Amniotic epithelial cell (primary cell): ENCODE measurements at regions not wholly inside any gene's neighbourhood (a gene's known extent, or its start where the extent isn't known, plus 50 kb on each side); places are given as distances from the start of the nearest gene placed in this dataset.
A peak's percentile ranks its signal among the peaks of the same experiment; 100 is the strongest.

Experiments used
- DNase-seq: peaks from one replicate; pipeline ENCODE4 v3.0.0-alpha.2; 2010; ENCODE audit warnings: low read depth

DNA sequence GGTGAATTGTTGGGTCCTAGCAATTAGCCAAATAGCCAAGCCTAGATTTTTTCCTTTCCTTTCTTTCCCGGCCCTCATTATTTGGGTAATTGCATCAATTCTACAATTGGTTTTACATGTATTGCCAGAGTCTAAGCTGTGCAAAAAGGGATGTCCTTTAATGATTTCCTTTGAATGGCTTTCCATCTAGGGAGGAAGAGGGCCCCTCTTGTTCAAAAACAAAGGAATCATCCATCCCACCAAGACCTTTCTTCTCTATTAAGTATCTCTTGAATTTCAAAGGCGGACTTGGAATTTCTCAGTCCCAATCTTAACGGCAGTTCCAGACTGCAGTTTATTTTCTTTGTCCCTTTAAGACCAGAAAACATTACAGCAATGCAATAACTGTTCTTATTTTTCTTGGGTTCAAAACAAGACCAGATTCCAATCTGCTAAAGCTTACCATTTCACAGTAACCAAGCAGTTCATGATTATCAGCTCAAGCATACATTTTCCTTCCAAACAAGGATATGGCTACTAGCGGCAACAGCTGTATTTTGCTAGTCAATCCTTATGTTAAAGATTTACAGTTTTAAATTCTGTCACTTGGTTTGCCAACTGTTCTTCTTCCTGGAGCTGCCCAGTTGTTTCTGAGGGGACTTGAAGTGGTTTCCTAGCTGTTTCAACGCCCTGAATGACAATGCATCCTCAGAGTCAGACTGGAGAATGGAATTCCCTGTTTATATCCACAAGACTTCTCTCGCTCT lies 91.4 kb upstream of the LRIG1 start:
- DNase-seq, result no peak

DNA sequence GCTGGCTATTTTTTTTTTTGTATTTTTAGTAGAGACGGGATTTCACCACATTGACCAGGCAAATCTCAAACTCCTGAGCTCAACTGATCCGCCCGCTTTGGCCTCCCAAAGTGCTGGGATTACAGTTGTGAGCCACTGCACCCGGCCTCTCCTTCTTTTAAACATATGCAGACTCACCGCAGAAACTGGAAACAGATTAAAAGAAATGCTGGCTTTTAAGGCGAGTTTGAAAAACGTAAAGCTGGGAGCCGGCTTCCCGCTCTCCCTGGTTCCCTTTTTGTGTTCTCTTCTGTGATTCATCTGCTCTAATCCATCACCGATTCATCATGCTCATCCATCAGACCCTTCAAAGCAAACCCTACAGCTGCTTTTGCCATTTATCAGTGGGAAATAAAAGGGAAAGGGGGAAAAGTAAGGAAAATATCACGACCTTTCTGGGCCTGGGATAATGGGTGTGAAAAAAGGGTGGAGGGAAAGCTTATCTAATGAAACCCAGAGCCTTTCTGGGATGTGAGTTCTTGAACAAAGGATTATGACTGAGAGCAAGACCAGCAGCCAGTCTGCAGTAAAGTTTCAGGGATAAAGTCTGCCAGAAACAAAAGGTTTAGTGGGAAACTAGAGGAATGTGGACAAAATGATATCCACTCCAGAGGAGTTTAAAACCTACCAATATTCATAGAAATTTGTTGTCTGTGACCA lies 92.3 kb upstream of the LRIG1 start:
- DNase-seq, result peak; percentile 49

DNA sequence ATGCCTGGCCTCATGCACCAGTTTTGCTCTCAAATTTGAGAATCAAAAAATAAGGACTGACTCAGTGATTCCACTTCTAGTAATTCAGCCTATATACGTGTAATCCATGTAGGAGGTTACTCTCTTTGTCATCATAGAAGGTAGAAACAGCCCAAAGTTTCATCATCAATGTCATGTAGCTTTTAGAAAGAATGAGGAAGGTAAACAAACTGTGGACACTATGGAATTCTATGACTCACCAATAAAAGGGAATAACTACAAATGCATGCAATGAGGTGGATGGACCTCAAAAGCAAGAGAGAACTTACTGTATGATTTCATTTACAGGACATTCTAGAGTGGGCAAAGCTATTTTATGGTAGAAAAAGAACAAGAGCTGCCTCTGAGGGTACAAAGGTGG lies 93.2 kb upstream of the LRIG1 start:
- DNase-seq, result peak; percentile 61

DNA sequence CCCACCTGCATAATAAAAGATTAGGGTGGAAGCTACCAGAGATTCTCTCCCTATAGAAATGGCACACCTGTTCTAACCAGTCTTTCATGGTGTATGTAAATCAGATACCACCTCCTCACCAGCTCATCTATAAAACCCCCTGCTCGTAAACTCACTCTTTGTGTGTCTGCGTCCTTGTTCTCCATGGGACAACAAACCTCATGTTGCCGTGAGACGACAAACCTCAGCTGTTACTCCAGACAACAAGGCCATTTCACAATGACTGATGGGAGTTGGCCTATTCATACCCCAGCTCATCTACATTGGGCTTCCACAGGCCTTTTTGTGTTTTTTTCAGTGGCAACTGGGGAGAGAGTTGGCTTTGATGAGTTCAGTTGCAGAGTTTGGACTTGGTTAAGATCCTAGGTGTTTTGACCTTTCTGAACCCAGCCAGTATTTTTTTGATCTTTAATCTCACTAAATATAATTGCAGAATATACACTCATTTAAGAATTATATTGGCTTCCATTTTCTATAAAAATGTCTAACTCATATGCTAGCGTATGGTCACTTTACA lies 96.6 kb upstream of the LRIG1 start:
- no peak for DNase-seq

DNA sequence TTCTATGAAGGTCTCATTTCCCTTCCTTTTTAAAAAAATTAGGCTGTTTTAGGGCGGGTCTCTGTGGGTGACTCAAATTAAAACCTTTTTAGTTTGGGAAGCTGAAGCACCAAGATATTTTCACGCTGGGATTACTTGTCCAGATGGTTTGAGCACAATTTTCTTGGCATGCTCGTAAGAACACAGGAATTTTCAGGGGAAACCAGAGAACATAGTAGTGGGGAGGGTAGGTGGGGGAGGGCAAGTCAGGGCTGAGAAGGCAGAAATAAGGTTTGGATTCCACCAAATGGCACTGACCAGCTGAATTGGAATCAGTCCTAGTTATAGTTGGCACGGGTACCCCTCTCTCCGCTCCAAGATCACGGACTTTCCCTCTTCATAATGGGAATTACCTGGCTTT lies 97.3 kb upstream of the LRIG1 start:
- DNase-seq, result peak; percentile 13

DNA sequence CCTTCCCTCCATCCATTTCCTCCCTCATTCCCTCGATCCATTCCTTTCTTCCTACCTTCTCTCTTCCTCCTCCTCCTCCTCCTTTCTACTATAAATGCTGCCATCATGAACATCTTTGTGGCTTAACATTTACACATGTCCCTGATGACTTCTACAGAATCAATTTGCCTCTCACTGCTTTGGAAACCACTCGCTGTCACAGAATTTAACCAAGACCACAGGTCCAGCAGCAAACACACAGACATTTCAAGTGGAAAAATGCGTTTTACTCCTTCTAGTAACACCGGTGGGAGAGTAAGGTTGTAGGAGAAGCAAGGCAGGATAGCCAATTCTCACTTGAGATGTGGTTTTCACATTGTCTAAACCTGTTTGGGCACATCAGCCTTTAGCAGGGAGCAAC lies 101.4 kb upstream of the LRIG1 start:
- DNase-seq, result no peak

DNA sequence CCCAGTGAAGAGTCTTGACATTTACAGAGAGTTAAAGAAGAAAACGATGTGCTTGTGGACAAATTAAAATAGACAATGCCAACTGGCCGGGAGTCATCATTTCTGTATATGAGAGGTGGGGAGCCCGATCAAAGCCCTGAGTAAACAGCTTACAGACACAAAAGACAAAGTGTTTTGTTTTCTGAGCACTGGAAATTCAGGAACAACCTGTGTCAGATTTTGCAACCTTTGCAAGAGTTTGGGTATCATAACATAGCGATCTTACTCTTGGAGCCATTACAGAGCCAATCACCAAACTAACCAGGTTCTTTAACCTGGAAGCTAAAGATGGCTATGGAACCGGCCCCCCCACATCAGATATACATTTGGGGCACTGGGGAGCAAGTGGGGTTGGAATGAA lies 101.9 kb upstream of the LRIG1 start:
- no peak for DNase-seq

DNA sequence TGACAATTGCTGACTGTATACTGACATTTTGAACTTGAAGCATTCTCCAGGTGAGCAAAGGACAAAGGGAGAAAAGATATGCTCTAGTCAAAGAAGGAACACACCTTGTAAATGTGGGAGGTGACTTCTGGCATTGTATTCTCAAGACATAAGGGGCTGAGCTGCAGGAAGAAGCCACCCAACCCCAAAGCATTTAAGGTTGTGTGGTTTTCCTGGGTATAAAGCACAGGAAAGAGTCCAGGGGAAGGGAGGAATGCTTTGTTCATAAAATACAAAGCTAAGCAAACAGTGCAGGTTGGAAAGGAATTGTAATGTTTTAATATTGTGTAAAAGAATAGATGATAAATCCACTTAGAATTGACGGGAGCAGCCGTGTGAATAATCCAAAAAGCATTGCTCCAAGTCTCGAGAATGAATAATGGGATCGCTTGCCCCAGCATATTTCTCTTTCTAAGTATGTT lies 102.4 kb upstream of the LRIG1 start:
- no peak for DNase-seq

DNA sequence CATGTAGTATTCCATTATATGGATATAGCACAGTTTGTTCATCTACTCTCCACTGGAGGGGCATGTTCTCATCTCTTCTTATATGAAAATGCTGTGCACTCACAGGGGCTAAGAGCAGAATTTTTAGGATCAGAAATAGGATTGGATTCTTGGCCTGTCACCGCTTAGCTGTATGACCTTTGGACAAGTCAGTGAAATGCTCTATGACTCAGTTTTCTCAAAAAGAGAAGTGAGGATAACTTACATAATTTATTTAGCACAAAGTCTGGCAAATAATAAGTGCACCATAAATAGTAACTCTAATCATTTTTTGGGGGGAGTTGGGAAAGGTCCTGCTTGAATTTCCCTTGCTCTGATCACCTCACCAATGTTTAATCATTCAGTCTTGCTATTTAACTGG lies 103.7 kb upstream of the LRIG1 start:
- DNase-seq, result no peak

DNA sequence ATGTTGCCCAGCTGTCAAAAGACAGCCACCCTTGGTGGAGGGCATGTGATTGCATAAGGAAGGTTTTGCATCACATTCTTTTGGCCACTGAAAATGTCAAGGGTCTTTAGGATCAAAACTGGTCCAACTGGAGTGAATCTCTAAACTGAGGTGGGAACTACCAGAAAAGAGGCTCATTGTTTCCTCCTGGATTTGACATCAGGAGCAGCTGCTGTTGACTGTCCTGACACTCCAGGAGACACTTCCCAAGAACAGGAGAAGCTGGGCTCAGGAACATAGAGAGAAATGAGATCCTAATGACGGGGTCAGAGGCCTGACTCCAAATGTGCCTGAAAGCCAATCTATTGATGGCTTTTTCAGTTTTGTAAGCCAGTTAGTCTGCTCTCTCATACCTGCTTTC lies 105.3 kb upstream of the LRIG1 start:
- DNase-seq, result no peak

DNA sequence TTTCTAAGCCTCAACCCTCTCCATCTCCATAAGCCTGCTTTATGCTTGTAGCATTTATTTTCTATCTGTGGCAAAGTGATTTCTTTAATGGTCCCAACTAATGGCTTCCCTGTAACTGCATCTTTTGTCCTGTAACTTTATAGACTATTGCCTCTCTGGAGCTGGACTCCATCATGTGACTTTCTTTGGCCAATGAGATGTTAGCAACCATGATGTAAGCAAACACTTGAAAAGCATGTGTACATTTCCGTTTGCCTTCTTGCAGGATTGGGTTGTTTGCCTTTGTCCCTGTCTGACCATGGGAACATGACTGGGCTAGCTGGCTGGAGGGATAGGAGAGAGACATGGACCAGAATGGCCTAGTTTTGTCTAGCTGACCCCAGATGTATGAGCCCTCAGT lies 106.0 kb upstream of the LRIG1 start:
- no peak for DNase-seq

DNA sequence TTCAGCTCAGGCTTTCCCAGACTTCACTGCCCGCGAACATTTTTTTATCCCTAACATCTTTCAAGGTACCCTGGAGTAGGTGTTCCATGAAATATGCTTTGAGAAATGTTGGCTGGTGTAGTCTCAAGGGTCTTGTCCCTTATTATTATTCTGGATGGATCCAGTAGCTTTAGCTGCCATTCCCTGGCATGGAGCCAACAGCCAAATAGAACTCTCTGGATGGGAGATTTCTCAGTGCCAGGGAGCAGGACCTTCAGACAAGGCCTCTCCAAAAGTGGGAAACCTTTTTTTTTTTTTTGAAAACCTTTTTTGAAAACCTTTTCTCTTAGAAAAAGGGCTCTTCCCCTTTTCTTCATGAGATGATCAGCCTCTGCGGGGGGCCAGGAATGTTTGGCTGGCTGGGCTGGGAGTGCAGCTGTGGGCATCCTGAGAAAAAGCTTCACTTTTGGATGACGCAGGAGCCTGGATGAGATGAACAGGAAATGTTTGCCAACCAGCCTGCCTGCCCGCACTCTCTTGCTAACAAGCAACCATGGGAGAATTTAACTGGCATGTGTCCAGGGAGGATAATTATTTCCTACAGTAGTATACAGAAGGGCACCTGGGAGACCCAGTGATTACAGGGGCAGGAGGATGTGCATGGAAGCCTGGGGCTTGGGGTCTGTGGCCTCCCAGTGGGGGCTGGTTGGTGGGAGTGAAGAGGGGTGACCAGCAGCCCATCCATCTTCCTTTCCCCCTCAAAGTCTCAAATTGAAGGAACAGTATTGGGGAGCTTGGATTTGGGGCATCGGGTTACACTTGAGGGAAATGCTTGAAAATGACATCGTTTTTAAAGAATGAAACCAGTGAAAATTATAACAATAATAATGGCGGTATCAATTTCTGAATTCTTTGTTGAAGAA lies 109.1 kb upstream of the LRIG1 start:
- DNase-seq, result peak; percentile 33

DNA sequence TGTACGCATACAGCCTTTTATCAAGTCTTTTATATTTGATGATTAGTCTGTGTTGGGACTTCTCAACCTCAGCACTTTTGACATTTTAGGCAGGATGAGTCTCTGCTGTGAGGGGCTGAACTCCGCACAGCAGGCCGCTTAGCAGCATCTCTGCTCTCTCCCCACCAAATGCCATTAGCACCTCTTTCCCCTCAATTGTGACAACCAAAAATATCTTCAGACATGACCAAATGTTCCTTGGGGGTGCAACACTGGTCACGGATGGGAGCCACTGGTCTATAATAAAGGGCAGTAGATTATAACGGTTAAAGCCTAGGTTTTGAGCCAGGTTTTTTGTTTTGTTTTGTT lies 109.7 kb upstream of the LRIG1 start:
- DNase-seq, result no peak

DNA sequence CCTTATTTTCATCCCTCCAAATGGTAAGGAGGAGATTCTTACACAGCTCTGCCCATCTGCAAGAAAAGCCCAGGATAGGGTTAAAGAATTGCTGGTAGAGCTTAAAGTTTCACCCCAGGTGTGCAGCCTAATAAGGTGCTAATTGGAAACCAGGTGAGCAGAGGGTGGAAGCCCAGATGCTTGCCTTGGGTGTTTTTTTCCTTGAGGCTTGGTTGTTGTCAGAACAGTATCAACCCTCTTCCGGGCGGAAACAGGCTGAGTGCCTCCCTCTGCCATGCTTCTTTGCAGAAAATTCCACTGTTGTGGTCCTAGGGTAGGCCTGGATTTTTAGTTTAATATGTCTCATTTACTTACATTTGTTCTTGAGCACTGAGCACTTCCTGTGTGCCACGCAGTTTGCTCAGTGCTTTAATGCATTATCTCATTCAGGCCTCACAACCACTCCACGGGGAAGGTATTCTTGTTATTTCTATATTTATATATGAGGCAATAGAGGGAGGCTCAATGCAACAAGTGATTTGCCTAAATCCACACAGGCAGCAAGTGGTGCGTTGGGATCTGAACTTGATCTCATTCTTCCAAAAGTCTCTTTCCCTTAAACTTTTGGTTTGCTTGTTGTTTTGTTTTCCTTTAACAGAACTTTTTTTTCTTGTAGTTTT lies 115.0 kb upstream of the LRIG1 start:
- peak; percentile 6 for DNase-seq

DNA sequence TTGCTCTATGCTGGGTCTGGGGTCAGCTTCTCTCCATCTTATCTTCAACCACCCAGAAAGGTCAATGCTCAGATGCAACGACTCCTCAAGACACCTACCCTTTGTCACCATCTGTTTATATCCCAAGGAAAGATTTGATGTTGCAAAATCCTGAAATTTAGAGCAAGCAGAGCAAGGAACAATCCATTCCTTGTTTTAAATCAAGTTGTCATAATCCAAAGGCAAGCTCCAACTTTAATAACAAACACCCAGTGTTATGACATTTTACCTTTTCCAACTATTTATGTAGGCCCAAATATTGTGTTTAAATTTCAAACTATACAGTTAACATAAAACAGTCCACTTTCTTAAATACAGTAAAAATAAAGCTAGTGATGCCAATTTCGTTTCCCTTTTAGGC lies 116.5 kb upstream of the LRIG1 start:
- DNase-seq, result no peak

DNA sequence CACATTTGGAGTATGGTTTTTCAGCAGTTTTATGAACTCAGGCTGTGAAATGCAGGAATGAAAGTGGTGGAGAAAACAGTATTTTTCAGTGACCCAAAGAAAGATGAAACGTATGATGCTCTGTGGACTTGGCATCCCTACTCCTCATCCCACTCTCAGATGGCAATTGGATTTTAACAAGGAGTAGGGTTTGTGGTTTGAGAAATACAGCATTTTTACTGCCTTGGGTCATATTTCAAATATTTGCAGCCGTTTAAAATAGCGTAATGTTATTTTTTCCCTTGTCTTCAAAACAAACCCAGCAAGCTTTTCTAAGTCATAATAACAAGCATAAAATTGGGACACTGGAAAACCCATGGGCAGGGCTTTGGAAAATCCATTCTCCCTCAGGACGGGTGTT lies 117.2 kb upstream of the LRIG1 start:
- DNase-seq, result no peak

DNA sequence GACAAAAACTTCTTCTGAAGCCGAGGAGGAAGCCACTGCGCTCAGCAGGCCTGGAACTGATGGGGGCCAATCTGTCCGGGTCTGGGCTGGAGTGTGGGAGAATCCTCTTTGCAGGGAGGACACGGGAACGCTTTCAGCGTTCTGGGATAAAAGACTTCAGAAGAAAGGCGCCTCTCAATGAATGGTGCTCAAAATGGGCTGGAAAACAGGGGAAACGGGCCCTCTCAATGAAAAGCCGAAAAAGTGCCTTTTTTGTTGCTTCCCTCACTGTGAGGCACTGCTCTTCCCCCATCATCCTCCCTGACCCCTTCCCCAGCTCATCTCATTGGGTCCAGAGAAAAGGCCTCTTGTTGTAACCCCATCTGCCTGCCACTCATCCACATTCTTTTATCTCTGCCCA lies 119.5 kb upstream of the LRIG1 start:
- no peak for DNase-seq

DNA sequence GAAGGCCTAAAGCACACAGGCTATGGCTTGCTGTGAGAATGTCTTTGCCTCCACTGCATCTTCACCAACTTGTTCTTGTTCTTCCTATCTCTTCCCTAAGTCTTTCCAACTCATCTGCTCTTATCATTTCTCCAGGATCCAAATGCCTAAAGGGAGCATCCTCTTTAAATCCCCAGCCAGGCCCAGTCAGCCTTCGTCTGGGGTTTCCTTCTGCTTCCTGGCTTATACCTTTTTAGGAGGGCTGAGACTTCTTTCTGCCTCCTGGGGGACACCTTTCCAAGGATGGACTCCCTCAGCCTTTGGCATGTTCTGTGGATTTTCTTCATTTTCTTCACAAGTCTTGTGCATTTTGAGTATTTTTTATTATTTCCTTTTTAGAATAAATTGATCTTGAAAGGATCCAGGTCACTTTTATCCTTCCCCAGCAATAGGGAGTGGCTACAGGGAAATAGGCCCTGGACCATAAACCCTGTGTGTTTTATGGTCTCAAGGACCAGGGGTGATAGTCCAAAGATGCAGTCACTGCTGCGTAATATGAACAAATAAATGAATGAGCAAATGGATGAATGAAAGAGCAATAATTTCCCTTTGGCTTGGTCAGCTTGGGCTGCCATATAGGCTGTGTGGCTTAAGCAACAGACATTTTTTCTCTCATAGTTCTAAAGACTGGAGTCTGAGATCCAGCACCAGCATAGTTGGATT lies 122.1 kb upstream of the LRIG1 start:
- no peak for DNase-seq

DNA sequence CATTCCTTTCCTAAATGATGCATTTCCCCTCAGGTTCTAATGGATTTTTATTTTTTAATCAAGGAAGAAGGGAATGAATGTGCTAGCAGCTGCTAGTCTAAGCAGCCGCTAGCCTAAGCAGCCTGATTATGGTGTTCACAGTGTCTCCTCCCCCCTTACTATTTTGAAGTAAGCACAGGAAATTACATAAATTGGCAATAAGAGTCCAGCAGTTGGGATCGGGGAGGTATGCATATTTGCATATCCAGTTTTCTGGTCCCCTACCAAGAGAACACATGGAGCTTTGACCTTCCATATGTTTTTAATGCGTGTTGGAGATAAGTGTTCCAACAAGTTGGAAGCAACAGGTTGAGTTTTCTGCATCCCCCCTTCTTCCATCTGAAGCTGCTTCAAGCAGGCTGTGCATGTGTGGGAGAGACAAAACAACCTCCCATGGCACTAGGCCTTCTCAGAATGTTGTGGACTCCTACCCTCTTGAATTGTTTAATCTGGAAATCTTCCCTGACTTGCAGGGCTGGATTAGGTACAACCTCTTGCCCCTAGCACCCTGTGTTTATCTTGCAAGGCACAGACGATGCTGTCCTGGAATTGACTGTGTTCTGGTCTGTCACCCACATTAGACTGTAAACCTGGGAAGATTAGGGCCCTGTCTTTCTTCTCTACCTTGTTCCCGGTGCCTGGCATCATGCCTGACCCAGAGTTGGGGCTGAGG lies 124.8 kb upstream of the LRIG1 start:
- no peak for DNase-seq

DNA sequence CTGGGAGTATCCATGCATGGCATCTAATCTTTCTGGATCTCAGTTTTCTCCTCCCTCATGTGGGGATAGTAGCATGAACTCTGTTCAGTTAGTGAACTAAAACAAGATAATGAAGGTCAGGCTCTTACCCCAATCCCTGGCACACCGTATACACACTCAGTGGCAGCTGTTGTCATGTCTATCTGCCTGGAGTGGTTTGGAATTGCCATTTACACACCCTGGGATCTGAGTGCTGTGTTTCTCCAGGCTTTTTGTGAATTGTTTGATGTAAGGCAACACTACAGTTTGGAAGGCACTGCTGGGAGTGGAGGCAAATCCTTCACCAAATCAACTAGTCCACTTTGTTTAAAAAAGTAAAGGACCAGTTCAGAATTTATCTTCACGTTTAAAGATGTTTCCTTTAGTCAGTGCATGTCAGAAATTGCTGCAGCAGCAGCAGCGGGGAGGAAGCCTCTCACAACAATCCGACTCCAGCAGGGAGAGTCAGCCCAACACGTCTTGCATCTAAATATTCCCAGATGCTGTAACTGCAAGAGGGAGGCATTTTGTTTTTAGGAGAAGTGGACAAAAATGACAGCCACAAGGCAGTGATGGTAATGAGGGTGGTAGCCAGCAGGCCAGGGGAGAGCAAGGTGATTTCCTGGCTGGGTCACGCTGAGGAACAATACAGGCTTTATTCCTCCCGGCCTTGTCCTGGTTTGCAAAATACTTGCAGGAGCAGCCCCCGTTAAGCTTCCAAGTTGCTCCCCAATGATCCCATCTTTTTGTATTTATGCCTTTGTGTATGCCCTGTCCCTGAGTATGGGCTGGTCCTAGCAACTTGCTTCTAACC lies 128.5 kb upstream of the LRIG1 start:
- DNase-seq, result no peak
